Neural progenitor cell (in vitro differentiated cells): ENCODE measurements at regions not wholly inside any gene's neighbourhood (a gene's known extent, or its start where the extent isn't known, plus 50 kb on each side); places are given as distances from the start of the nearest gene placed in this dataset.

ENCODE experiments used
- DNase-seq: peaks from one replicate; pipeline ENCODE4 v3.0.0-alpha.2; 2016; ENCODE audit warnings: low spot score
- H2AFZ ChIP-seq: fragments of 200-600 bp; sonication (generic); replicated peaks from 2 replicates; pipeline ENCODE4 v1.6.1; 2016; ENCODE audit warnings: antibody characterized with exemption
- H3F3A ChIP-seq: fragments of 200-600 bp; sonication (generic); 2 replicates; pipeline ENCODE4 v1.6.1; 2016; ENCODE audit warnings: antibody characterized with exemption, low read depth
- H3K27ac ChIP-seq: fragments of 200-600 bp; sonication (generic); 2 replicates; pipeline ENCODE4 v1.5.1; 2016; ENCODE audit warnings: mild to moderate bottlenecking
- H3K27me3 ChIP-seq: fragments of 200-600 bp; sonication (generic); 2 replicates; pipeline ENCODE4 v1.6.1; 2016; ENCODE audit warnings: mild to moderate bottlenecking, moderate library complexity
- H3K36me3 ChIP-seq: fragments of 200-600 bp; sonication (generic); 2 replicates; pipeline ENCODE4 v1.5.1; 2016
- H3K4me1 ChIP-seq: fragments of 200-600 bp; sonication (generic); 2 replicates; pipeline ENCODE4 v1.6.1; 2016; ENCODE audit warnings: mixed run types
- H3K4me2 ChIP-seq: fragments of 200-600 bp; sonication (generic); 2 replicates; pipeline ENCODE4 v1.6.1; 2016
- H3K4me3 ChIP-seq: fragments of 200-600 bp; sonication (generic); 2 replicates; pipeline ENCODE4 v1.5.1; 2016
- H3K79me2 ChIP-seq: fragments of 200-600 bp; sonication (generic); 2 replicates; pipeline ENCODE4 v1.6.1; 2016; ENCODE audit warnings: low read depth
- H3K9ac ChIP-seq: fragments of 200-600 bp; sonication (generic); 2 replicates; pipeline ENCODE4 v1.6.1; 2016
- H3K9me3 ChIP-seq: fragments of 200-600 bp; sonication (generic); 2 replicates; pipeline ENCODE4 v1.5.1; 2016; ENCODE audit warnings: low read depth
- H4K20me1 ChIP-seq: fragments of 200-600 bp; sonication (generic); 2 replicates; pipeline ENCODE4 v1.6.1; 2016; ENCODE audit warnings: low read depth
- H3K27ac Mint-ChIP-seq: 3 replicates; pipeline ENCODE4 v1.8.0; 2021; ENCODE audit warnings: mixed read lengths
- H3K27me3 Mint-ChIP-seq: 2 replicates; pipeline ENCODE4 v1.8.0; 2022; ENCODE audit warnings: low read depth, mild to moderate bottlenecking, inconsistent platforms, moderate library complexity, mixed read lengths; ENCODE audit not compliant: insufficient read depth
- H3K36me3 Mint-ChIP-seq: 3 replicates; pipeline ENCODE4 v1.8.0; 2021; ENCODE audit warnings: mixed read lengths
- H3K4me1 Mint-ChIP-seq: 3 replicates; pipeline ENCODE4 v1.8.0; 2021; ENCODE audit warnings: mixed read lengths
- H3K4me3 Mint-ChIP-seq: 3 replicates; pipeline ENCODE4 v1.8.0; 2021; ENCODE audit warnings: mild to moderate bottlenecking, moderate library complexity, mixed read lengths
- H3K9me3 Mint-ChIP-seq: 3 replicates; pipeline ENCODE4 v1.8.0; 2020; ENCODE audit warnings: mixed read lengths
- CTCF ChIP-seq: fragments of 200-600 bp; sonication (generic); IDR thresholded peaks from 2 replicates; pipeline ENCODE4 v1.5.1; 2017; ENCODE audit warnings: antibody characterized with exemption, mild to moderate bottlenecking
- EZH2 ChIP-seq: fragments of 200-600 bp; sonication (generic); IDR thresholded peaks from 2 replicates; pipeline ENCODE4 v1.6.1; 2017; ENCODE audit warnings: antibody characterized with exemption, mild to moderate bottlenecking, moderate library complexity
- EZH2phosphoT487 ChIP-seq: fragments of 200-600 bp; sonication (generic); IDR thresholded peaks from 2 replicates; pipeline ENCODE4 v1.6.1; 2017; ENCODE audit warnings: antibody characterized with exemption

- Mint-ChIP-seq H3K36me3 (peaks cover 17% of the 10 kb centered on the region), H3K4me3 (no peak overlapping the region), H3K4me1 (peaks cover 27% of the 10 kb centered on the region), H3K27me3 (peaks cover 6% of the 10 kb centered on the region), H3K9me3 (peaks cover 5% of the 10 kb centered on the region), H3K27ac (peak overlapping the region; percentile 61)
- DNase-seq, result no peak
- TF ChIP-seq EZH2 (no peak), CTCF (no peak), EZH2phosphoT487 (no peak)
- H3K27ac ChIP-seq, result no peak overlapping the region
- no peaks in the 10 kb centered on the region for H3F3A ChIP-seq
- H3K9me3 ChIP-seq, result no peaks in the 10 kb centered on the region
- H3K79me2 ChIP-seq, result no peaks in the 10 kb centered on the region
- no peak overlapping the region for H3K4me3 ChIP-seq
- H3K36me3 ChIP-seq, result no peaks in the 10 kb centered on the region
- peaks cover 6% of the 10 kb centered on the region for H3K4me1 ChIP-seq
- no peaks in the 10 kb centered on the region for H4K20me1 ChIP-seq
- no peak overlapping the region for H3K4me2 ChIP-seq
- no peak overlapping the region for H2AFZ ChIP-seq
- H3K27me3 ChIP-seq, result no peaks in the 10 kb centered on the region
- no peak overlapping the region for H3K9ac ChIP-seq
Measured at GRCh38 chr6:150681578-150682395, 82.1 kb downstream of the PLEKHG1 start.

GRCh38 chr6:150683320-150683719 lies 83.6 kb downstream of the PLEKHG1 start:
- no peak overlapping the region for H3K9ac ChIP-seq
- Mint-ChIP-seq H3K36me3 (peaks cover 10% of the 10 kb centered on the region), H3K9me3 (peaks cover 3% of the 10 kb centered on the region), H3K4me1 (peaks cover 31% of the 10 kb centered on the region), H3K27me3 (peaks cover 6% of the 10 kb centered on the region), H3K27ac (no peak overlapping the region), H3K4me3 (no peak overlapping the region)
- no peak overlapping the region for H2AFZ ChIP-seq
- no peaks in the 10 kb centered on the region for H3K9me3 ChIP-seq
- no peaks in the 10 kb centered on the region for H3F3A ChIP-seq
- no peaks in the 10 kb centered on the region for H4K20me1 ChIP-seq
- peaks cover 6% of the 10 kb centered on the region for H3K4me1 ChIP-seq
- no peaks in the 10 kb centered on the region for H3K27me3 ChIP-seq
- no peaks in the 10 kb centered on the region for H3K79me2 ChIP-seq
- H3K36me3 ChIP-seq, result no peaks in the 10 kb centered on the region
- TF ChIP-seq CTCF (no peak), EZH2 (no peak), EZH2phosphoT487 (no peak)
- H3K4me2 ChIP-seq, result no peak overlapping the region
- DNase-seq, result no peak
- H3K27ac ChIP-seq, result no peak overlapping the region
- no peak overlapping the region for H3K4me3 ChIP-seq

GRCh38 chr6:150684161-150684560 lies 84.5 kb downstream of the PLEKHG1 start:
- TF ChIP-seq EZH2phosphoT487 (no peak), EZH2 (no peak), CTCF (no peak)

More at GRCh38 chr6:150684161-150684560, 84.5 kb downstream of the PLEKHG1 start:
- Histone ChIP-seq H3K9ac (no peak overlapping the region), H4K20me1 (no peaks in the 10 kb centered on the region), H3K27me3 (no peaks in the 10 kb centered on the region), H3K9me3 (no peaks in the 10 kb centered on the region), H3K4me2 (no peak overlapping the region), H3K4me1 (peaks cover 6% of the 10 kb centered on the region), H3K36me3 (no peaks in the 10 kb centered on the region), H3K79me2 (no peaks in the 10 kb centered on the region), H3K27ac (no peak overlapping the region), H3K4me3 (no peak overlapping the region), H2AFZ (no peak overlapping the region), H3F3A (no peaks in the 10 kb centered on the region)
- Mint-ChIP-seq H3K9me3 (peaks cover 3% of the 10 kb centered on the region), H3K4me1 (peaks cover 34% of the 10 kb centered on the region), H3K4me3 (no peak overlapping the region), H3K27me3 (peaks cover 6% of the 10 kb centered on the region), H3K36me3 (peaks cover 10% of the 10 kb centered on the region), H3K27ac (no peak overlapping the region)
- no peak for DNase-seq
